GM08714 (cell line): ENCODE measurements at regions not wholly inside any gene's neighbourhood (a gene's known extent, or its start where the extent isn't known, plus 50 kb on each side); places are given as distances from the start of the nearest gene placed in this dataset.

Experiments
- H3K4me3 ChIP-seq: fragments of 200-500 bp; sonication (Bioruptor generic); 2 replicates; pipeline ENCODE4 v1.5.1; 2014; ENCODE audit warnings: mild to moderate bottlenecking, low read length, inconsistent platforms
- ZNF274 ChIP-seq: IDR thresholded peaks from 2 replicates; pipeline ENCODE4 v1.6.1; 2012; ENCODE audit warnings: mild to moderate bottlenecking, low read depth, low read length

- no peak overlapping the region for H3K4me3 ChIP-seq
- no peak for TF ChIP-seq ZNF274
Observed at GRCh38 chr6:74805916-74806696, 399.7 kb downstream of the COL12A1 start.

- TF ChIP-seq ZNF274 = no peak
- H3K4me3 ChIP-seq = no peak overlapping the region
Observed at GRCh38 chr6:74798302-74798701, 407.6 kb downstream of the COL12A1 start.

DNA sequence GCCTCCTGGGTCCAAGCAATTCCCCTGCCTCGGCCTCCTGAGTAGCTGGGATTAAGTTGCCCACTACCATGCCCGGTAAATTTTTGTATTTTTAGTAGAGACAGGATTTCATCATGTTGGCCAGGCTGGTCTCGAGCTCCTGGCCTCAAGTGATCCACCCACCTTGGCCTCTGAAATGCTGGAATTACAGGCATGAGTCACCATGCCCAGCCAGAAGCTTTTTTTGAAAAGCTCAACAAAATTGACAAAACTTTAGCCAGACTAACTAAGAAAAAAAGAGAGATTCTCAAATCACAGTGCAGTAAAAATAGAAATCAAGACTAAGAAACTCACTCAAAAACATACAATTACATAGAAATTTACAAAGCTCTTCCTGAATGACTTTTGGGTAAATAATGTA lies 420.6 kb downstream of the COL12A1 start:
- no peak overlapping the region for H3K4me3 ChIP-seq
- no peak for TF ChIP-seq ZNF274

DNA sequence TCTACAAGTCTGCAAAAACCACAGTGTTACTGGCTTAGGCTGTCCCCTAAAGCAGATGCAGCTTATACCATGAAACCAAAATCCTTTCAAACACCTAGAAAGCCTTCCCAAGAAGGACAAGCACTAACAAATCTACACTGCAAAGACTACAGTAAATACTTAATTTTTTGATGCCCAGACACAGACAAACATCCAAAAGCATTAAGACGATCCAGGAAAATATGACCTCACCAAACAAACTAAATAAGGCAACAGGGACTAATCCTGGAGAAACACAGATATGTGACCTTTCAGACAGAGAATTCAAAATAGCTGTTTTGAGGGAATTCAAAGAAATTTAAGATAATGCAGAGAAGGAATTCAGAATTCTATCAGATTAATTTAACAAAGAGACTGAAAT lies 423.5 kb downstream of the COL12A1 start:
- no peak for TF ChIP-seq ZNF274
- H3K4me3 ChIP-seq = no peak overlapping the region

GRCh38 chr6:74780831-74781230 lies 425.0 kb downstream of the COL12A1 start:
- TF ChIP-seq ZNF274 = no peak

GRCh38 chr6:74768738-74769137 lies 437.1 kb downstream of the COL12A1 start:
- no peak overlapping the region for H3K4me3 ChIP-seq
- no peak for TF ChIP-seq ZNF274

More at GRCh38 chr6:74780831-74781230, 425.0 kb downstream of the COL12A1 start:
- no peak overlapping the region for H3K4me3 ChIP-seq

- no peak for TF ChIP-seq ZNF274
- no peak overlapping the region for H3K4me3 ChIP-seq
Observed at GRCh38 chr6:74768120-74768519, 437.7 kb downstream of the COL12A1 start.

DNA sequence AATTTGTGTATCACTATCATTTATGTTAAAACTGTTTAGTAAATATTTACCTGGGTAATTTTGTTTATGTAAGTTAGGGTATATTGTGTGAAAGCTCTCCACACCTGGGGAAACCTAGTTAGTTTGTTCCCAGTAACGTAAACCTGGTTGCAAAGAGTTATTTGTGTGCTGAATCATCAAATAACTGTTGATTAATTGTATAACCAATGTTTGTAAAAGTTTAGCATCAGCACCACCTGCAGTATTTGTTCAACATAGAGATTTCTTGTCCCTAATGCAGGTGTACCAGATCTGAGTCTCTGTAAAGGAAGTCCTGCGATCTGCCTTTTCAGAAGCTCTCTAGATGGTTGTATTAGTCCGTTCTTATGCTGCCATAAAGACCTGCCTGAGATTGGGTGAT lies 440.4 kb downstream of the COL12A1 start:
- no peak overlapping the region for H3K4me3 ChIP-seq
- no peak for TF ChIP-seq ZNF274

DNA sequence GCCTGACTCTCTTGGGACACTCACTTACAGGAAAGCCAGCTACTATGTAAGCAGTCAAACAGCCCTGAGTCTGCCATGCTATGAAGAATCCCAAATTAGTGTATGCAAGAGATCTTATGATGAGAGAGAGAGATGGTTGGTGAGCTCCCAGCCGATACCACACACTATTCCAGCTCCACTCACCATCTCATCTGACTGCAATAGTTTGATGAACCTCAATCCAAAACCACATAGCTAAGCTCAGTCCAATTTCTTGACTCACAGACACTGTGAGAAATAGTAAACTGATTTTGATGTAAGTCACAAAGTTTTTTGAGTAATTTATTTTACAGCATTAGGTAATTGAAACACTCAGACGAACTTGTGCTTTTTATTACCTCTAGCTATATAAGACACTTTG lies 441.4 kb downstream of the COL12A1 start:
- TF ChIP-seq ZNF274 = no peak
- no peak overlapping the region for H3K4me3 ChIP-seq

- TF ChIP-seq ZNF274 = no peak
- no peak overlapping the region for H3K4me3 ChIP-seq
Observed at GRCh38 chr6:74762841-74763240, 443.0 kb downstream of the COL12A1 start.

DNA sequence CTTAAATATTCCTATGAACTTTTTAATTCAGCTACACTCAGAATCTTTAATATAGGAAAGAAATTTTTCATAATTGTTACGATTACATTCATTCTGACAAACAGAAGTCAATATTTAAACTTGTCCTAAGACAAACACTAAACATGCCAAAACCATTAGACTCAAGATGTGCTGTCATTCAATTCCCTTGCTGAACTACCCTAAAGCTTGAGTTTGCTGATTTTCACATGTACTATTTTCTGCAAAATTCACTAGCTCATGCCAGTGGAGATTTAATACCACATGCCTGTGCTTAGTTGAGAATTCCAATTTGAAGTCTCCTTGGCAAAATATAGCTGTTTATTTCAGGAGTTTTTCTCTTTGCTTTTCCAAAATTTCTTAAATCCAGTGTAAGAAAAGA lies 448.0 kb downstream of the COL12A1 start:
- no peak for TF ChIP-seq ZNF274

DNA sequence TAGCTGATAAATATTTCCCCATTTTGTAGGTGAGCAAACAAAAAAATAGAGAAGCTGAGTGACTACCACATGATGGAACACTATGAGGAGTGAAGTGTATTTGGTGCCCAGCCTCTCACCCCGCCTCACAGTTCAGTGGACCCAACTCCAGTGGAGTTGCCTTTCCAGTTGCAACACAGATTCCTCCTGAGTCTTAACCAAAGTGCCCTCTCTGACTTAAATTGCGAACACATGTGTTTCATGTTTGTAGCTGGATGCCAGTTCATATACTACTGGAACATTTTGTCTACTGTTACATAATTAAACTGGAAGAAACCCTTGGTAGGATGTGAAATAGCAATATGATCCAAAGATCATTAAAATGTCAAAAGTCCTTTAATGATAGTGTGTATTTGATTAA lies 448.9 kb downstream of the COL12A1 start:
- TF ChIP-seq ZNF274 = no peak
- no peak overlapping the region for H3K4me3 ChIP-seq

More for the DNA sequence above, 448.0 kb downstream of the COL12A1 start:
- no peak overlapping the region for H3K4me3 ChIP-seq

- no peak for TF ChIP-seq ZNF274
Observed at GRCh38 chr6:74755778-74756177, 450.1 kb downstream of the COL12A1 start.

GRCh38 chr6:74755196-74755595 lies 450.7 kb downstream of the COL12A1 start:
- TF ChIP-seq ZNF274 = no peak
- no peak overlapping the region for H3K4me3 ChIP-seq

More at GRCh38 chr6:74755778-74756177, 450.1 kb downstream of the COL12A1 start:
- H3K4me3 ChIP-seq = no peak overlapping the region

DNA sequence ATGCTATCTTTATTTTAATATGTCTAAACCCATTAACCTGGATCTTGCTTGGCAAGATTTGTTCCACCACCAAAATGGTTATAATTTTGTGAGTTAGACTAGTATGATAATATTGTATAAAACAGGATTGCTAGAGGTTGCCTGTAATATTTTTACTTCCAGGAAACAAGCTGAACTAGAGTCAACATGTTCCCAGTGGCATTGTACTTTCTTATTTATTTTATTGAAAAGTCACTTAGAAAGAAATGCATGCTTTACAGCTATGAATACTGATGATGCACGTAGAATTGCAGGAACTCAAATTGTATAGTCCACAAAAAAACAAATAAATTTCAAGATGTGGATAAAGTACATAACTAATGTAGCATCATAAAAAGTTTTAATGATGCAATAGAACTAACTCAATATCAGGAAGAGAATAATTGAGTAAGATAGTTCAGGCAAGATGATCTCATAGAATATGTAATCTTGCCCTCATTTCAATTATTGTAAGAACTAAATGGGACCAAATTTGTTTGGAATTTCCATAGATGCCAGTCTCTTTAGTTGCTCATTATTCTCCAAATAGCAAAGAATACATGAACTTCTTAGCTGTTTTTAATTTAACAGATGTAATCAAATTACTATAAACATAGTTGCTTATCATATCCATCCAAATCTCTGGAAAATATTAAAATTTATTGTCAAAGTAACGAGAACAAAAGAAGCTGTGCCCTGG lies 451.8 kb downstream of the COL12A1 start:
- no peak for TF ChIP-seq ZNF274
- no peak overlapping the region for H3K4me3 ChIP-seq

- no peak overlapping the region for H3K4me3 ChIP-seq
- no peak for TF ChIP-seq ZNF274
Observed at GRCh38 chr6:74752303-74752702, 453.6 kb downstream of the COL12A1 start.
